GM04503 (cell line): ENCODE measurements at regions not wholly inside any gene's neighbourhood (a gene's known extent, or its start where the extent isn't known, plus 50 kb on each side); places are given as distances from the start of the nearest gene placed in this dataset.
"Not testable (repeated sequence)": the region's sequence is repeated elsewhere in the genome, so short reads cannot be mapped to it uniquely, and the experiment has no call there.

Source experiments
- DNase-seq: peaks from one replicate; pipeline ENCODE4 v3.0.0-alpha.2; 2012; ENCODE audit warnings: low read depth

DNA sequence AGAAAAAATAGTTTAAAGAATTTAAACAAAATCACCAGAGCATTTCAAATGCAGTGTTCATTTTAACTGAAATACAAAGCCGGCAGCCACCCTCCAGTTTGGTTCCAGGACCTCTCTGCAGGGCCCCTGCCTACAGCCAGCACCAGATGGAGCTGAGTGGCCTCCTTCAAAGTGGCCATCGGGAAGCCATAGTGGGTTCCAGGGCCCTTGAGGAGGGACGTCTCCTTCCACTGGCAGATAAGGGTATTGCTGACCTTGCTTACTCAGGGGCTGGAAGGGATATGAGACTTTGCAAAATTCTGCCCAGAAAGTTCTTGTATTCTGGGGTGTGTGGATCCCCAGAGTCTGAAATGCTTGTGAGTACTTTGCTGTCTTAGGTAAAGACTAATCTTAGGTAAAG is 205.2 kb upstream of the APCDD1 start:
- no peak for DNase-seq

DNA sequence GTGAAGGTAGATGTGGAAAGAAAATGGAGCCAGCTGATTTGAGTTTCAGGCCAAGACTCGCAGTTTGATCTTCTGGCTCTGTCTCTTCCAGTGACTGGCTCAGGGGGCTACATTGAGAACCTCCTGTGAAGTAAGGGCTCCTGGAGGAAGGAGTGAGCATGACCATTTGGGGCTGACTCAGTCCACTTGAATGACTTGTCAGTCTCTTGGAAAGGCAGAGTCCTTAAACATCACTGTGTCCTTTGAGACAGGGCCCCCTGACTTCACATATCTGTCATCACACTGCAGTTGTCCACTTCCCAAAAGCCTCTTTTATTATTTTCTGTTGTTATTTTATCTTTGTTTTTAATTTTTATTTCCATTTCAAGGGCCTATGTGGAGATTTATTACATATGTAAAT is 204.6 kb upstream of the APCDD1 start:
- DNase-seq: no peak

DNA sequence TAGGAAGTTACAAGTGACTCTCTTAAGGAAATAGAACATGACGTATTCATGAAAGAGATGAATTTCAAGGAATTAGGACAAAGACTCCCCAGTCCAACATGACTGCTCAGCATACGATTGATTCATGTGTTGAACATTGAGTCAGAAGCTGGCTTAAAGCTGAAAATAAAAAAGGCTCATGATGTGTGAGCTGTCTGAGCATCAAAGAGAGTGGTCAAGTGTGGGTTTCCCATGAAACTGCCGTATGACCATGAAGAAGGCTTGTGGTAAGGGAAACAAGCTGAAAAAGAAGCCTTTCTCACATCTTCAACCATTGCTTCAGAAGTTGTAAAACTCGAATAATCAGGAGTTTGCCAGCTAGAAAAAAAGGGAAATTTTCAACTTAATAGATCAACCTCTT is 201.9 kb upstream of the APCDD1 start:
- DNase-seq: no peak

DNA sequence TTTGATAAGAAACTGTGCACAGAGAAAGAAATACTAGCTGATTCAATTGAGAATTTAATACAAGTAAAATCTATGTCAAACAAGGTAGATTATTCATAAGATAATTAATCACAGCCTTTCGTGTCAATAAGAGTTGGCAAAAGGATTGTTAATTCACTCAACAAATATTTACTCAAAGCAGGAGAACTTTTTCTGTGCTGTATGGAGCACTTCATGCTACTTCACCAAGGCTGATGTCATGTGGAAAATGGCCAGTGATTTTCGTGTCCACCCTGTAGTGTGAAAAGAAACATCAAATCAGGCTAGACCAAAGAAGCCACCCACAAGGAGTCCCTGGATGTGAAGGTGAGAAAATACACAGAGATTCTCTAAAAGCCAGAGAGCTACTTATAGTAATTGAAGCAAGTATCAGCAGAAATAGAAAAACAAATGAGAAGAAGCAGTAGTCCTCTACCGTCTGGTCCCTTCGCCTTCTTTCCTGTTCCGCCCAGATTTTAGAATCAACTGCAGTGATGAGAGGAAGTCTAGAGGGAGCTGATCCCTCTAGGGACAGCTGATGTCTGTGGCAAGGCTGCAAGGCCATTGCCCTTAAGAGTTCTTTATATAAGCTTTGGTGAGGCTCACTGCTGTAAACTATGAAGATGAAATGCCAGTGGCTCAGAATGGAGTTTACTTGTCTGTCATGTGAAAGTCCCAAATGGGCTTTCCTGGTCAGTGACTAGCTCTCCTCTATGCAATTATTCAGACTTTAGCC is 201.3 kb upstream of the APCDD1 start:
- no peak for DNase-seq

DNA sequence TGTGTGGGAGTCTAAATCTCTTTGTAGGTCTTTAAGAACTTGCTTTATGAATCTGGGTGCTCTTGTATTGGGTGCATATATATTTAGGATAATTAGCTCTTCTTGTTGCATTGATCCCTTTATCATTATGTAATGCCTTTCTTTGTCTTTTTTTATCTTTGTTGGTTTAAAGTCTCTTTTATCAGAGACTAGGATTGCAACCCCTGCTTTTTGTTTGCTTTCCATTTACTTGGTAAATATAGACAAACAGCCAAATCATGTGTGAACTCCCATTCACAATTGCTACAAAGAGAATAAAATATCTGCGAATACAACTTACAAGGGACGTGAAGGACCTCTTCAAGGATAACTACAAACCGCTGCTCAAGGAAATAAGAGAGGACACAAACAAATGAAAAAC is 198.2 kb upstream of the APCDD1 start:
- not testable (repeated sequence) for DNase-seq

DNA sequence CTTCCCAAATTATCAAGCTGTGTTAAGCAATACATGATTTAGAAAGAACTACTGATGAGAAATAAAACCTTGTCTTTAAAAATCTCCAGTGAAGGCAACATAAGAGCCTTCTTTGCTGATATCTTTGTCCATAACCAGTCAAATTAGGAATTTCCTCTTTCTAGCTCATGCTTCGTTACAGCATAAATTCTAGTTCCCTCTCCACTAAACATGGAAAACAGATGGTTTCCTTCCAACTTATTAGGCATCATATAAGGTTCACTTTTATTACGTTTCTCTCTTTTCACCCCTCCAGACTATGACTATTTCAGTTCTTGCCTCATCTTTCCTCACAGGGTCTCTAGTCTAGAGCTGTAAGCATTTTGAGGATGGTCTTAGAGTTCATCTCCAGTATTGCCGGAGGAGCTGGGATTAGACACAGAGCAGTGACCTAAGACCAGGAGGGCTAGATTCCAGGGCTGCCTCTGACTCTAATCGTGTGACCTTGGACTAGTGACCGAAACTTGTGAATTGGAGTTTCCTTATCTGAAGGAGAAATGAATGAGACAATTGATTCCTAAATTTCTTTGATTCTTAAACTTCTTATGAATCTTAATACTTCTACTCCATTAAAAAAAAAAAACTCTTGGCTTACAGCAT is 195.5 kb upstream of the APCDD1 start:
- DNase-seq: no peak

DNA sequence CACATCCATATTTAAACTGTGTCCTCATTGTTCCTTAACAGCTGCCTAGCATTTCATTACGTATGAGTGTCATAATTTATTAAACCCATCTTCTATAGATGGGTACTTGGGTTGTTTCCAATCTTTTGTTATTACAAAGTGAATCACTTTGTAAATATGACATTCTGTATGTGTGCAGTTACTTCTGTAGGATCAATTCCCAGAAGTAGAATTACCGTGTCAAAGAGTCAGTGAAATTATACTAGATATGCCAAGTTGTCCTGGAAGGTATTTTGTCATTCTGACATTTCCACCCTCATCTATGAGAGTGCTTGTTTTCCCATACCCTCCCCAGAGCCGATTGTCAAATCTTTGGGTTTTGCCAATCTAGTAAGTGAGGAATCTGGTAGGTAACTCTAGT is 194.5 kb upstream of the APCDD1 start:
- DNase-seq: no peak

DNA sequence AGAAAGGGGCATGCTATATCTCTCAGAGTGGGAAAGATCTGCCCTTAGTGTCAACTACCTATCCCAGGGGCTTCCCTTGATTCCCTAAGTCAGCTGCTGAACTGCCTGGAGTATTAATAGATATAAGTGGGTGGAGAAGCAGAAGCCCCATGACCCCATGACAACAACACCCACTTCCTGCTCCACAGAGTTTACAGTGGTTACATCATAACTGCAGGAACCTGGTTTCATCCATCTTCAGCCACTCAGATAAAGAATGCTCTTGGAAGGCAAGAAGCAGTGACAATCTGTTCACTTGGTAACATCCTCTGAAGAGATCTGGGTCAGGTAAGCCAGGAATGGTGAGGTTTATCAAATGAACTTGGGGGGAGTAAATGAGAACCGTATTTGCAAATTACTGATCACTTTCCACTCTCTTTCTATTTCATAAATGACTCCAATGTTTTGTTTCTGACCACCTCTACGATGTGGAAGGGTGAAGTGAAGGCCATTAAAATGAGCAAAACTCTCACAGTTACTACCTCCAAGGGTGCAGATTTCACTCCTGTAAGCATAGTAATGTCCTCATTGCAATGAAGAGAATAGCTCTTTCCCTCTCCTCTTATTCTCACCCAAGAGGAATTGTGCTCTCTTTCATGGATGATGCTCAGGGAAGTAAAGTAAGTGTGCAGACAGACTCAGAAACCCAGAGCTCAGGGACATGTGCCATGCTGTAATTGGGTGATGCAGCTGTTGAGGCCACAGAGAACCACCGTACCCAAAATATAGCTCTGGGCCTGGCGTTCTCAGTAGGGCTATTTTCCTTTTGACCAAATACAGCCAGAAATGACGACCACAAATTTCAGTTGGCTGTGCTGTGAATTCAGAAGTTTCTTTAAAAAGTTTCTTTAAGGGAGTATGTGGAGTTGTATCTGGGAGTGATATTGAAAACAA is 192.8 kb upstream of the APCDD1 start:
- no peak for DNase-seq

DNA sequence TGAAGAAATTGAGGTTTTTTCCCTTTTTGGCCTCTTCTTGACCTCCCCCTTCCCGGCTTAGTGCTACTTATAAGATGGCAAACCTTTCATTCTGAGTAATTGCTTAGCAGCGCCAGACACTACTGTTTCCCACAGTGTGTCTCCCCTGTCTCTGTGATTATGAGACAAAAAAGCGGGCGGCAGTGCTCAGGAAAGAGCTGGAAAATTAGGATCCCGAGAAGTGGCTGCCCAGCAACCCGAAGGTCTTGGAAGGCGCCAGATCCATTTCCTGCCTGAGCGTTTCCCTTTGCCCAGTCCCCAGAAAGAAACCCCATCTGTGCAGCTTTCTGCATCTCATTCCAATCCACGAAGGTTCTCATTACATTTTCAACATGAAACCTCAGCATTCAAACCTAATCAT is 191.9 kb upstream of the APCDD1 start:
- no peak for DNase-seq

DNA sequence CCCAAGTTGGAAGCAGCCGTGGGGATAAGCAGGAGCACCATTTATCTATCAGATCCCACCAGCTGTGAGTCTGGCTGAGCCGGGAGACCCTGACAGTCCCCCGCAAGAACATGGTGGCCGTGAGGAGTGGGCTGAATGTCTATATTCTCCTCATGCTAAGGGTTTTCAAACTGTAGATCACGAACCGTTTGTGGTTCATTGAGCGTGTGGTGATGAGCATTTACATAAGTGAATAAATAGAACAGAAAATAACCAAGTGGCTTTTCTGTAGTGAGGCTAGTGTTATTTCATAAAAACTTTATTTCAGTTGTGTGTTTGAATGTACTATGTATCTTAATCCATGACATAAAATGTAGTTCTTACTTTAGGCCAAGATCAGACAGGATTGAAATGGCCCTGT is 190.2 kb upstream of the APCDD1 start:
- DNase-seq: no peak

DNA sequence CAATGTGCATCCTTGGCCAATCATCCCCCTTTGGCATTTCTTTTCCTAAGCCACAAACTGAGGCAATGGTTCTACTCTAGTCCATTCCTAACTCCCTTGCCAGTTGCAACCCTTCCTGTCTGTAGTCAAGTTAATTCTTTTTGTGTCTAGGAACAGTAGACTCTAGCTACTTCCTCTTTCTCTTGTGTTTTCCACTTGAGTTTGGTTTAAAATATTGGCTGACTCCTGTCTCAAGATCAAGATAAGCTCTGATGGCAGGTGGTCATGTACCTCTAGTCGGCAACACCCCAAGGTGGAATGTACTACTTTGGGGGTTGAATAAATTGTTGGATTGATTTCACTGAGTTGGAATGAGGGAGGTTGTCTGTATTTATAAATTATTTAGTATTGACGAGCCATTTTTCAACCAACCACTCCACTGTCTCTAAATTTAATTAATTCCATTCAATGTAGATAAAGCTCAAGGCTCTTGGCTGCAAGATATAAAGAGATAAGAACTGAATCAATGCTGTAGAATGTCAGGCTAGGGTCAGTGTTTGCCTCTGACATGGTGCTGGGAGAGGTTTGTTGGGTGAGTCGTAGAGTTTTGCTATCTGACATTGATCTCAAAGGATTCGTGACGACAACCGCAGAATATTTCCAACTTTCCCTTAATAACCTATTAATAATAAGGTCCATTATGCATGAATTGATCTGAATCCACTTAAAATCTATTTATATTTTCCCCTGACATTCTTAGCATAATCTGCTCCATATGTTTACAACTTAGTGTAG is 188.7 kb upstream of the APCDD1 start:
- DNase-seq: no peak

DNA sequence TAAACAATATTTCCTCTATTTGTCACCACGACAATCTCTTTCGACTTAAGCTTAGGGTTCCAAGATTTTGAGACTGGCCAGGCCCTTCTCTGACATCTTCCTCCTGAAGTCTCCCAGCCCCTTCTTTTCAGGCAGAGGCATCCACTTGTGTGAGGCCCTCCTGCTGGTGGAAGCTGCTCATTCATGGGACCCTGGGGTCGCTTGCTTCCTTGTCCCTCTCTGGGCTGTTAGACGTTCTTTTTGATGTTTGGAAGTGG is 188.2 kb upstream of the APCDD1 start:
- no peak for DNase-seq

DNA sequence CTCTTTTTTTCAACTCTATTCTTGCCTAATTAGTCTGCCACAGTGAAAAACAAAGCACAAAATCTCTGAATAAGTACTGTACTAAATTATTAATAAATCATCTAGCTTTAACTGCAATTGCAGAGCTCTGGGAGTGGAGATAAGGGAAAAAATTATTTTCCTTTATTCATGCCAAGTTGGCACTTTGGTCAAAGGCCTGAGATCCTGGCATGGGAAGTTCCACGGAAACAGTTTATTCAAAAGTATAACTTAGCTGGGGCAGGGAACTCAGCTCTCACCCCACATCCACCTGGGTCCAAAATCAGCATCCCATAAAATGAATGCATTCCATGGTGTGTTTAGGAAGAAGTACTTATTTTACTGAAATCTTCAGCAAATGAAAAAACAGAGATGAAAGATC is 185.2 kb upstream of the APCDD1 start:
- DNase-seq: no peak

DNA sequence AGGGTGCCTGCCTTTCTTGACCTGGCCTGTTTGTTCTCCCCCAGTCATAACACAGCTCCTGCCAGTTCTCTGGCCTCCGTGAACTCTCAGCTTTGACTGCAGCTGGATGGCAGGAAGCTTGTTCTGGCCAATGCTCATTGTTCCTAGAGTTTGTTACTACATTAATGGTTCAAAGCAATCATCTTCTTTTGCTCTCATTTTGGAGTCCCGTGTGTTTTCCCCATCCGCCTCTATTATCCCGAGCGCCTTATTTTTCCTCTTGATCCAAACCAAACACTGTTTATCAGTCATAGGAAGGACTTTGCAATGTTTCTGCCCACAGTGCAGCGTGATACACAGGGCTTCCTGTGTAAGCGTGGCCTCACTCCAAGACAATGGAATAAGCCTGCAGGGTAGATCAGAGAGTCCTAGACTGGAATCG is 184.3 kb upstream of the APCDD1 start:
- no peak for DNase-seq

DNA sequence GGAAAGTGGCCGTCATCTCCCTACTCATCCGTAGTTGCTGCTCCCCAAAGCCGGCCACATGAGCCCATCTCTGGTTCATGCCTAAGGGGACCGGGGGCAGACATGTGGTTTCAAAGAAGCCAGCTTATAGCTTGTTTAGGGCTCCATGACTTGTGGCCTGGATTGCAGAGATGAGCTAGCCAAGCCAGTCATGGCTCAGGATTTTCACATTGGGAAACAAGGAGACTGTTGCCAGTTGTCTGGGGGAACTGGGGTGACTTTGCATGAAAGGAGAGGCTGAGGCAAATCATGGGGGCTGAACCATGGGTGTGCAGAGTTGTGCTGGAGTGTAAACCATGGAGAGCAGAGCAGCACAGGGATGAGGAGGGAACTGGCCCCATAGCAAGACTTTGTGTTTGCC is 183.0 kb upstream of the APCDD1 start:
- DNase-seq: peak; percentile 40

DNA sequence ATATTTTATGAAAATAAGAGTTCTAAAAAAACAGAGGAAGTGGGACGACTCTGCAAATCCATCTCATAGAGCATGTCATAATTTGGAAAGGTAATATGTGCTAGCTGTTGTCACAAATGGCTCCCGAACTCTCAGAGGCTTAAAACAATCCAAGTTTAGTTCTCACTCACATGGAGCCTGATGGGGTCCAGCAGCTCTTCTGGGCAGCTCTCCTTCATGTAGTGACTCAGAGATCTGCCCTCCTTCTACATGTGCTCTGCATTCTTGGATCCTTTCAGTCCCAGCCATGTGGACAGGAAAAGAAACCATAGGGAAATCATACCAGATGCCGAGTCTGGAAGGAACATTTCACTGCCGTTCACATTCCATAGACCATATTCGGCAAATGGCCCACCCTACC is 180.1 kb upstream of the APCDD1 start:
- peak; percentile 55 for DNase-seq

DNA sequence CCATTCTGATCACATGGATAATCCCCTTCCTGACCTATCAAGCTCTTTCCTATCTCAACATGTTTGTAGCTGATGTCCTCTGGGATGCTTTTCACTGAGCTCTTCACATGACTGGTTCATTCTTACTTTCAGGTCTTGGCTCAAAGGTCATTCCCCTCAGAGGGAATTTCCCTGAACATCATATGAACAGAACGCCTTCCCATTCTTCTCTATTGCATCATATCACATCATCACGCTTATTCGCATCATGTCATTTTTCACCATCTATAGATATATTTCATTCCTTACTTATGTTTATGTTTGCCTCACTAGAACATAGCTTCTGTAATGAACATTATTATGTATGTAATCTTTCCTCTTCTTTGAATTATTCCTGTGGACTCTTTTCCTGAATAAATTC is 178.9 kb upstream of the APCDD1 start:
- DNase-seq: no peak

DNA sequence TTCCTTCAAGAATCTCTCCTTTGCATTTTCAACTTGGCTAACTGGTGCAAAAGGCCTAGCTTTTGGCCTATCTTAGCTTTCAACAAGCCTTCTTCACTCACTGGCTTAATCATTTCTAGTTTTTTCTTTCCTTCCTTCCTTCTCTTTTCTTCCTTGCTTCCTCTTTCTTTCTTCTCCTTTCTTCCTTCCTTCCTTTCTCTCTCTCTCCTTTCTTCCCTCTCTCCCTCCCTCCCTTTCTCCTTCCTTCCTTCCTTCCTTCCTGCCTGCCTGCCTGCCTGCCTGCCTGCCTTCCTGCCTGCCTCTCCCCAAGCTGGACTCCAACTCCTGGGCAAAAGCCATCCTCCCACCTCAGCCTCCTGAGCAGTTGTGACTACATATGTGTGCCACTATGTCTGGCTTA is 176.2 kb upstream of the APCDD1 start:
- DNase-seq: no peak

DNA sequence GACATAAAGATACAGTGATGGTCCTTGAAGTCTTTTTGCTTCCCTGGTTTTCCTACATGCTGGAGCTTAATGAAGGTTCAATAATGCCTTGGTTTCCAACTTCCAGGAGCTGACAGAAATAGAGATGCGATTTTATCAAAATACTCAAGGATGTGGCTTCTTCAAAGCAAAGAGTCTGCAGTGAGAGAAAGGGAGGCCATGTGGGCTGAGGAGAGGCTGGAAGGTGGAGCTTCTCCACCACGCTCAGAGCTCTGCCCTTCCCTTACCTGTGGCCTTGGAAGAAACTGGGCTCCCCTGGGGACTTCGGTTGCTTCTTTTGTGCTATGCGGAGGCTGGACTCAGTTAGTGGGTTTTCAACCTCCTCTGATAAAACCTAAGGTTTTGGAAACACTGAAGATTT is 175.0 kb upstream of the APCDD1 start:
- no peak for DNase-seq

DNA sequence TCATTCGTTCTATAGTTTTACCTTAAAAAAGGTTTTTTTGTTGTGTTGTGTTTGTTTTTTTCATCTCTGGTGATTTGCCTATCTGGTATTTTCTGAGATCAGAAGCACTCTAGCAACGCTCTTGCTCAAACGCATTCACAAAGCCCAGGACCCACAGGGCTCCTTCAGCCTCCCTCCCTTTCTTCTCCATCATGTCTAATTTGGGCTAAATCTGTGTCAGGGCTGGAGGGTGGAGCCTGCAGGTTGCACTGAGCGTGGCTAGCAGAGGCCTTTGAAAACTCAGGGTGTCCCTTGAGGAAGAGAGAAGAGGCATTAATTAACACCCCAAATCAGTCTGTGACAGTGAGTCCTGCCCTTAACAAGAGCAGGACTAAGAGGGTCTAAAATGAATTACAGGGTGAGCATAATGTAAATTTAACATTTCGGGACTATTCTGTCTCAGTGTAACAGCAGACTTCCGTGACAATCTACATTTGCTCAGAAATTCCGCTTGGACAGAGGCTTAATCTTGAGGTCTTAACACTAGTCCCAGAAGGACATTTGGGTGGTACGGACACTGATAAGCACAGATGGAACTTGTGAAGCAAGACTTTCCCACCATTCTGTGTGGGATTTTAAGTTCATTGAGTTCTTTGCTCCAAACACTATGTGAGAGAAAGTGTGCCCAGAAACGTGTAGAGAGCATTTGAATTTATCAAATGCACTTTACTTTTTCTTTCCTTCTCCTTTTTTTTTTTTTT is 174.4 kb upstream of the APCDD1 start:
- no peak for DNase-seq

DNA sequence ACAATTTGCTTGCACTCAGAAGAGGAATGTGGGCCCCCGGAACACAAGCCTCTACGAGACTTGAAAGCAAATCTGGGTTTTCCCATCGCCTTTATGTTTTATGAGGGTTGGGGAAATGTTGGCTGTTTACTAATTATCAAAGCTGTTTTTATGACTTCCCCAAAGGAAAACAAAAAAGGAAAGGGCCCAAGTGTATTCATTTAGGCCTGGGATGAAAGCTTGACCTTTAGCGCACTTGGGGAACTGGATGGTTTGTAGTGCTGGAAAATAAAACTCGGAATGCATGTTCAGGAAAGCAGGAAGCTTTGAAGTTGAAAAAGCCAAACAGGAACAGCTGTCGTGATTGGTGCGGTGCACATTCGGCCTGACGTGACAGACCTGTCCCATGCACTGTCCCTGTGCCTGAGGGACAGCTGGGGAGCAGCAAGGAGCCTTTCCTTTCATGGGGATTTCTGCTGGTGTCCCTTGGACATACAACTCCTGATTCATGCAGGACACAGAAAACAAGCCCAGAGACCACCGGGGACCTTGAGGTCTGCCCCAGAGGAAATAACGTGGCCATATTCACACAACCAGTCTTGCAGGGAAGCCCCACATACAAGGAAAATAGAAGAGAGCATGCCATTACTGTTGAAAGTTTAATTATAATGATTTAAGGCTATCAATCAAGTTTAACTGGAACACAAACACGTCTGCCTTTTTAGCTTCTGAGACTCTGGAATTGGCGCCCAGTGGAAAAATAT is 169.7 kb upstream of the APCDD1 start:
- DNase-seq: no peak
